Colonic mucosa (tissue), 4 donors: ENCODE measurements at regions not wholly inside any gene's neighbourhood (a gene's known extent, or its start where the extent isn't known, plus 50 kb on each side); places are given as distances from the start of the nearest gene placed in this dataset.
"Not testable (repeated sequence)": the region's sequence is repeated elsewhere in the genome, so short reads cannot be mapped to it uniquely, and the experiment has no call there.

Experiments
- DNase-seq: peaks from one replicate; pipeline ENCODE4 v3.0.0-alpha.2; 2020
- H3K27ac ChIP-seq: fragments of 200-600 bp; one replicate; pipeline ENCODE4 v1.8.0; 2021
- H3K27me3 ChIP-seq: fragments of 200-600 bp; one replicate; pipeline ENCODE4 v1.8.0; 2021
- H3K36me3 ChIP-seq: fragments of 200-600 bp; one replicate; pipeline ENCODE4 v1.8.0; 2021
- H3K4me1 ChIP-seq: fragments of 200-600 bp; one replicate; pipeline ENCODE4 v1.8.0; 2021; ENCODE audit warnings: mild to moderate bottlenecking
- H3K4me3 ChIP-seq: fragments of 200-600 bp; one replicate; pipeline ENCODE4 v1.8.0; 2021
- H3K9ac ChIP-seq, 2 donors: one replicate each; pipeline ENCODE4 v1.7.0; 2013; ENCODE audit warnings: control low read depth in 2 of 2, low read depth in 2 of 2, low read length in 2 of 2
- H3K9me3 ChIP-seq: fragments of 200-600 bp; one replicate; pipeline ENCODE4 v1.8.0; 2021
- CTCF ChIP-seq: fragments of 200-600 bp; IDR thresholded peaks from one replicate; pipeline ENCODE4 v1.8.0; 2022; ENCODE audit warnings: antibody characterized with exemption, mild to moderate bottlenecking
- intact Hi-C: fragments of 100-400 bp; cut with DNase I; formaldehyde crosslinking; loops from one replicate; pipeline ENCODE4 v1.14.1; 2022
- donor health status: healthy.
- donor health status: DM: no; HTN: no; CAD: no.
- donor health status: DM: no; HTN: no; CAD: no.

- no peak overlapping the region for H3K27ac ChIP-seq
- no peak for TF ChIP-seq CTCF
- no peak overlapping the region for H3K9ac ChIP-seq
- no peaks in the 10 kb centered on the region for H3K4me1 ChIP-seq
- H3K27me3 ChIP-seq = no peaks in the 10 kb centered on the region
- DNase-seq = no peak
- H3K36me3 ChIP-seq = no peaks in the 10 kb centered on the region
- intact Hi-C loops = no loop called here
- H3K9me3 ChIP-seq = no peaks in the 10 kb centered on the region
- H3K4me3 ChIP-seq = no peak overlapping the region
Observed at GRCh38 chr1:106378261-106378660, 678.2 kb upstream of the PRMT6 start.

DNA sequence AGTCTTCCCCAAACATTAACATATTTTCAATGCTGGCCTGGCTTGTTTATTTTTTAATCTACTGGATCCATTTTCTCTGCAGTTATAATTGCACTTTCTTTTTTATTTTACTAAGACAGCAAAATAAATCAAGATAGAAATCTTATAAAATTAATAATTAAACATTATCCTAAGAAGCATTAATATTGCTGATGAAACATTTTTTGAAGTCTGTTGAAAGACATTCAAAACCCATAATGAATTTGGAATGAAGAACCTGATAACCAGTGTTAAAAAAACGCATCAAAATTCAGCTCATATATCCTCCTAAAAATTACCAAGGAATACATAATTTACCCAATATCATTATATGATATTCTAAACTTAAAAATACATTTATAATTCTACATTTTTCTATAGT is 675.7 kb upstream of the PRMT6 start:
- intact Hi-C loops = no loop called here
- Histone ChIP-seq H3K9ac (no peak overlapping the region), H3K27ac (no peak overlapping the region), H3K36me3 (no peaks in the 10 kb centered on the region), H3K9me3 (no peaks in the 10 kb centered on the region), H3K4me1 (no peaks in the 10 kb centered on the region), H3K27me3 (no peaks in the 10 kb centered on the region), H3K4me3 (no peak overlapping the region)
- TF ChIP-seq CTCF = no peak
- DNase-seq = no peak

DNA sequence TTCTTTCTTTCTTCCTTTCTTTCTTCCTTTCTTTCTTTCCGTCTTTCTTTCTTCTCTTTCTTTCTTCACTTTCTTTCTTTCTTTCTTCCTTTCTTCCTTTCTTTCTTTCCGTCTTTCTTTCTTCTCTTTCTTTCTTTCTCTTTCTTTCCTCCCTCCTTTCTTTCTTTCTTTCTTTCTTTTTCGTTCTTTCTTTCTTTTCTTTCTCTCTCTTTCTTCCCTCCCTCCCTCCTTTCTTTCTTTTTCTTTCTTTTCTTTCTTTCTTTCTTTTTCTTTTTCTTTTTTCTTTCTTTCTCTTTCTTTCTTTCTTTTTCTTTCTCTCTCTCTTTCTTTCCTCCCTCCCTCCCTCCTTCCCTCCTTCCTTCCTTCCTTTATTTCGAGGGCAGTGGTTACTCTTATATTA is 667.3 kb upstream of the PRMT6 start:
- H3K36me3 ChIP-seq, DNase-seq, H3K9ac ChIP-seq, H3K27ac ChIP-seq, H3K9me3 ChIP-seq, H3K4me1 ChIP-seq, H3K4me3 ChIP-seq, H3K27me3 ChIP-seq, intact Hi-C loops: not testable (repeated sequence)

DNA sequence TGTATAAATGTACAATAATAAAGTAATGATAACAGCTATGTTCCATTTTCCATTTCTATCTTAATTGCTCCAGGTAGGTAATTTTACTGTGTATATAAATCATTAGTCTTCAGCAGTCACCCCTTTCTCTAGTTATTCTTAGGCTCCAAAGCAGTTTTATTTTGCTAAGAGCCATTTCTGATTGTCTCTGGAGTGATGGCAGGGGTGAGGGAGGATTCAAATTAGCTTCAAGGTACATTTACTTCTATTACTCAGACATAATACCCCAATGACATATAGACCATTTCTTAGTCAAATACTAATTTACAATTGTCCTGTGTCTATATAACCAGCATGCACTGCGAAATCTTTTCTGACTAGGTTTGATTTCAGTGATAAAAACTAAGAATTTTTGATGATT is 663.4 kb upstream of the PRMT6 start:
- H3K36me3 ChIP-seq = no peaks in the 10 kb centered on the region
- no peaks in the 10 kb centered on the region for H3K27me3 ChIP-seq
- H3K4me1 ChIP-seq = no peaks in the 10 kb centered on the region
- intact Hi-C loops = no loop called here
- TF ChIP-seq CTCF = no peak
- H3K4me3 ChIP-seq = no peak overlapping the region
- no peaks in the 10 kb centered on the region for H3K9me3 ChIP-seq
- DNase-seq = no peak
- H3K27ac ChIP-seq = no peak overlapping the region
- H3K9ac ChIP-seq = no peak overlapping the region

GRCh38 chr1:106396020-106396419 is 660.5 kb upstream of the PRMT6 start:
- H3K9ac ChIP-seq = no peak overlapping the region
- intact Hi-C loops = no loop called here
- no peak for TF ChIP-seq CTCF
- no peaks in the 10 kb centered on the region for H3K27me3 ChIP-seq
- no peaks in the 10 kb centered on the region for H3K4me1 ChIP-seq
- H3K9me3 ChIP-seq = no peaks in the 10 kb centered on the region
- DNase-seq = no peak
- no peak overlapping the region for H3K27ac ChIP-seq
- no peaks in the 10 kb centered on the region for H3K36me3 ChIP-seq
- H3K4me3 ChIP-seq = no peak overlapping the region

DNA sequence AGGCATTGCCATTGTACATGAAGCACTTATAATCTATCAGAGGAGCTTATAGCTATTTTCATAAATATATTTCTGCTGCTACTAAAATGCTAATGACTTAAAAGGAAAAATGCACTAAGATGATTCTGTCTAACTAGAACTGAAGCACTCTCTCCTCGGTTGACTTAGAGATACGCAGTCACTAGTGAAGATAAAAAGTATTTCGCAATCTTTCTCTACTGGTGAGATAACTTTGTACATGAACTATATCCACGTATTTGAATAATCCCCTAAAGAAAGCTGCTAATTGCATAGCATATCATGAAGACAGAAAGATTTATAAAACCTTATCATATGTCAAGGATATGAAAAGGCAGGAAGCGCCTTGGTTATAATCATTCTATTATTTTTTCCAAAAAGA is 658.1 kb upstream of the PRMT6 start:
- Histone ChIP-seq H3K27ac (no peak overlapping the region), H3K4me3 (no peak overlapping the region), H3K27me3 (no peaks in the 10 kb centered on the region), H3K9me3 (no peaks in the 10 kb centered on the region), H3K4me1 (no peaks in the 10 kb centered on the region), H3K36me3 (no peaks in the 10 kb centered on the region), H3K9ac (no peak overlapping the region)
- DNase-seq = no peak
- TF ChIP-seq CTCF = no peak
- intact Hi-C loops = no loop called here
